Medulla oblongata (tissue), 1 donor: ENCODE measurements at regions not wholly inside any gene's neighbourhood (a gene's known extent, or its start where the extent isn't known, plus 50 kb on each side); places are given as distances from the start of the nearest gene placed in this dataset.
A peak's percentile ranks its signal among the peaks of the same experiment; 100 is the strongest.

ENCODE experiments used
- DNase-seq: peaks from one replicate; pipeline ENCODE4 v3.0.0-alpha.2; 2015; ENCODE audit errors: extremely low spot score

- no peak for DNase-seq
Observed at GRCh38 chr9:88692827-88693226, 157.8 kb downstream of the NXNL2 start.

- DNase-seq = no peak
Observed at GRCh38 chr9:88694625-88695024, 159.6 kb downstream of the NXNL2 start.

GRCh38 chr9:88696501-88696900, 161.5 kb downstream of the NXNL2 start:
- no peak for DNase-seq

GRCh38 chr9:88697764-88698432, 162.9 kb downstream of the NXNL2 start:
- no peak for DNase-seq

- DNase-seq = no peak
Observed at GRCh38 chr9:88702985-88703384, 168.0 kb downstream of the NXNL2 start.

- DNase-seq = peak; percentile 4
Observed at GRCh38 chr9:88706193-88707113, 171.5 kb downstream of the NXNL2 start.

GRCh38 chr9:88710449-88710848, 175.5 kb downstream of the NXNL2 start:
- no peak for DNase-seq

- no peak for DNase-seq
Observed at GRCh38 chr9:88711719-88712118, 176.7 kb downstream of the NXNL2 start.

- no peak for DNase-seq
Observed at GRCh38 chr9:88712484-88712883, 177.5 kb downstream of the NXNL2 start.

GRCh38 chr9:88713010-88713409, 178.0 kb downstream of the NXNL2 start:
- no peak for DNase-seq

- DNase-seq = no peak
Observed at GRCh38 chr9:88716596-88717290, 181.8 kb downstream of the NXNL2 start.

- DNase-seq = no peak
Observed at GRCh38 chr9:88721025-88721424, 186.0 kb downstream of the NXNL2 start.

GRCh38 chr9:88721495-88722279, 186.7 kb downstream of the NXNL2 start:
- DNase-seq = no peak

GRCh38 chr9:88722753-88723152, 187.8 kb downstream of the NXNL2 start:
- DNase-seq = no peak

GRCh38 chr9:88723751-88724150, 188.8 kb downstream of the NXNL2 start:
- DNase-seq = no peak

GRCh38 chr9:88724331-88724730, 189.4 kb downstream of the NXNL2 start:
- DNase-seq = no peak

GRCh38 chr9:88725300-88726019, 190.5 kb downstream of the NXNL2 start:
- no peak for DNase-seq

GRCh38 chr9:88726803-88727202, 191.8 kb downstream of the NXNL2 start:
- no peak for DNase-seq

- DNase-seq = no peak
Observed at GRCh38 chr9:88730780-88731179, 195.8 kb downstream of the NXNL2 start.

GRCh38 chr9:88732128-88732527, 197.2 kb downstream of the NXNL2 start:
- DNase-seq = peak; percentile 68
